HEK293 (cell line): ENCODE measurements at regions not wholly inside any gene's neighbourhood (a gene's known extent, or its start where the extent isn't known, plus 50 kb on each side); places are given as distances from the start of the nearest gene placed in this dataset.

Experiments
- CTCF ChIA-PET: fragments of 350-600 bp; formaldehyde crosslinking; extraction: SDS; loops from one replicate; lab custom pipeline; 2021; ENCODE audit warnings: antibody characterized with exemption; lab: Yijun Ruan, JAX
- POLR2A ChIA-PET: fragments of 300-600 bp; formaldehyde crosslinking; extraction: SDS; loops from one replicate; lab custom pipeline; 2020; ENCODE audit warnings: antibody characterized with exemption, inconsistent platforms; lab: Yijun Ruan, JAX
- H3K27ac ChIP-seq: fragments of 200-500 bp; sonication (Bioruptor generic); 2 replicates; pipeline ENCODE4 v1.5.1; 2014; ENCODE audit warnings: low read depth, low read length, control low read depth, inconsistent platforms; ENCODE audit errors: extremely low read depth
- H3K36me3 ChIP-seq, 2 experiments: fragments of 200-500 bp in 1 of 2; sonication (Bioruptor generic) in 1 of 2; 1 replicate in 1 of 2; 2 replicates in 1 of 2; pipeline ENCODE4 v1.5.1; 2014 to 2017; ENCODE audit warnings: inconsistent platforms in 2 of 2, low read length in 2 of 2; ENCODE audit not compliant: control insufficient read depth in 2 of 2, insufficient read depth in 1 of 2
- H3K4me1 ChIP-seq: fragments of 200-500 bp; sonication (Bioruptor generic); 2 replicates; pipeline ENCODE4 v1.5.1; 2014; ENCODE audit warnings: mild to moderate bottlenecking, low read length, inconsistent platforms; ENCODE audit not compliant: control insufficient read depth, insufficient read depth
- H3K4me3 ChIP-seq: 2 replicates; pipeline ENCODE4 v1.5.1; 2011; ENCODE audit warnings: low read depth, mild to moderate bottlenecking, control low read depth, low read length, moderate library complexity
- H3K9me3 ChIP-seq: fragments of 200-500 bp; sonication (Bioruptor generic); 2 replicates; pipeline ENCODE4 v1.5.1; 2014; ENCODE audit warnings: low read depth, low read length, inconsistent platforms; ENCODE audit not compliant: control insufficient read depth, insufficient read depth
- ATF2 ChIP-seq: fragments of 450-650 bp; formaldehyde crosslinking; IDR thresholded peaks from 2 replicates; pipeline ENCODE4 v1.5.1; 2016; ENCODE audit warnings: missing biosample characterization, missing genetic modification characterization, low read depth
- KLF9 ChIP-seq: fragments of 450-650 bp; formaldehyde crosslinking; IDR thresholded peaks from 2 replicates; pipeline ENCODE4 v1.5.1; 2016; ENCODE audit warnings: missing biosample characterization, missing genetic modification characterization, low read depth
- PBX3 ChIP-seq: sonication (generic); formaldehyde crosslinking; IDR thresholded peaks from 2 replicates; pipeline ENCODE4 v1.8.1; 2022; ENCODE audit warnings: mild to moderate bottlenecking, moderate library complexity, missing genetic modification reagents
- REPIN1 ChIP-seq: fragments of 450-650 bp; formaldehyde crosslinking; IDR thresholded peaks from 2 replicates; pipeline ENCODE4 v1.5.1; 2017; ENCODE audit warnings: missing biosample characterization, missing genetic modification characterization, low read depth
- SCRT2 ChIP-seq: fragments of 450-650 bp; formaldehyde crosslinking; IDR thresholded peaks from 2 replicates; pipeline ENCODE4 v1.5.1; 2016; ENCODE audit warnings: missing biosample characterization, missing genetic modification characterization
- ZBTB20 ChIP-seq: fragments of 450-650 bp; formaldehyde crosslinking; IDR thresholded peaks from 2 replicates; pipeline ENCODE4 v1.5.1; 2016; ENCODE audit warnings: missing biosample characterization, missing genetic modification characterization
- ZFP69B ChIP-seq: fragments of 450-650 bp; formaldehyde crosslinking; IDR thresholded peaks from 2 replicates; pipeline ENCODE4 v1.5.1; 2016; ENCODE audit warnings: missing biosample characterization, missing genetic modification characterization
- ZNF10 ChIP-seq: fragments of 450-650 bp; formaldehyde crosslinking; IDR thresholded peaks from 2 replicates; pipeline ENCODE4 v1.5.1; 2017; ENCODE audit warnings: missing biosample characterization, missing genetic modification characterization
- ZNF138 ChIP-seq: fragments of 450-650 bp; formaldehyde crosslinking; IDR thresholded peaks from 2 replicates; pipeline ENCODE4 v1.5.1; 2016; ENCODE audit warnings: missing biosample characterization, missing genetic modification characterization, borderline replicate concordance
- ZNF146 ChIP-seq: fragments of 450-650 bp; formaldehyde crosslinking; IDR thresholded peaks from 2 replicates; pipeline ENCODE4 v1.5.1; 2016; ENCODE audit warnings: missing biosample characterization, missing genetic modification characterization
- ZNF169 ChIP-seq: fragments of 450-650 bp; formaldehyde crosslinking; IDR thresholded peaks from 2 replicates; pipeline ENCODE4 v1.5.1; 2016; ENCODE audit warnings: missing biosample characterization, missing genetic modification characterization
- ZNF266 ChIP-seq: fragments of 450-650 bp; formaldehyde crosslinking; IDR thresholded peaks from 2 replicates; pipeline ENCODE4 v1.5.1; 2016; ENCODE audit warnings: missing biosample characterization, missing genetic modification characterization, low read depth
- ZNF423 ChIP-seq: fragments of 450-650 bp; formaldehyde crosslinking; IDR thresholded peaks from 2 replicates; pipeline ENCODE4 v1.5.1; 2016; ENCODE audit warnings: missing biosample characterization, missing genetic modification characterization
- ZNF692 ChIP-seq: fragments of 450-650 bp; formaldehyde crosslinking; IDR thresholded peaks from 2 replicates; pipeline ENCODE4 v1.5.1; 2016; ENCODE audit warnings: missing biosample characterization, missing genetic modification characterization
- ZNF843 ChIP-seq: fragments of 450-650 bp; formaldehyde crosslinking; IDR thresholded peaks from 2 replicates; pipeline ENCODE4 v1.5.1; 2016; ENCODE audit warnings: missing biosample characterization, missing genetic modification characterization
- ZSCAN23 ChIP-seq: fragments of 450-650 bp; formaldehyde crosslinking; IDR thresholded peaks from 2 replicates; pipeline ENCODE4 v1.5.1; 2016; ENCODE audit warnings: missing biosample characterization, missing genetic modification characterization

GRCh38 chr12:115355301-115355700 lies 671.3 kb upstream of the TBX3 start:
- no peaks in the 10 kb centered on the region for H3K36me3 ChIP-seq
- H3K4me3 ChIP-seq, result no peak overlapping the region
- H3K4me1 ChIP-seq, result no peaks in the 10 kb centered on the region
- no peak overlapping the region for H3K27ac ChIP-seq
- ChIA-PET CTCF (interaction anchor here (0.7 kb wide), 1 partner anchor 15 kb away, joined by 3 read pairs; no protein-coding TSS in a partner anchor), POLR2A (no interaction called here)
- no peaks in the 10 kb centered on the region for H3K9me3 ChIP-seq
- TF ChIP-seq ZNF266, result no peak

- Histone ChIP-seq H3K36me3 (no peaks in the 10 kb centered on the region), H3K4me3 (no peak overlapping the region), H3K27ac (no peak overlapping the region), H3K9me3 (no peaks in the 10 kb centered on the region), H3K4me1 (no peaks in the 10 kb centered on the region)
- CTCF ChIA-PET, result no interaction called here
- TF ChIP-seq ZNF10 (tag by site-specific recombination) (no peak), ZBTB20 (tag by site-specific recombination) (0 out of 2 replicates have a peak, but pooled peaks have one; percentile 21), ZFP69B (tag by site-specific recombination) (peak; percentile 78), ZNF692 (peak; percentile 94)
- POLR2A ChIA-PET, result no interaction called here
Measured at GRCh38 chr12:115354007-115354890, 670.3 kb upstream of the TBX3 start.

- H3K4me3 ChIP-seq, result no peak overlapping the region
- CTCF ChIA-PET, result no interaction called here
- TF ChIP-seq ZNF169 (no peak), ATF2 (tag by site-specific recombination) (peak; percentile 82), ZSCAN23 (no peak)
- TF ChIP-seq, all 188 proteins: peak for 1
- no peaks in the 10 kb centered on the region for H3K4me1 ChIP-seq
- no peaks in the 10 kb centered on the region for H3K9me3 ChIP-seq
- POLR2A ChIA-PET, result no interaction called here
- H3K36me3 ChIP-seq, result no peaks in the 10 kb centered on the region
- H3K27ac ChIP-seq, result no peak overlapping the region
Measured at GRCh38 chr12:115353467-115353866, 669.5 kb upstream of the TBX3 start.

GRCh38 chr12:115351514-115352077 lies 667.6 kb upstream of the TBX3 start:
- Histone ChIP-seq H3K4me1 (no peaks in the 10 kb centered on the region), H3K9me3 (no peaks in the 10 kb centered on the region), H3K27ac (no peak overlapping the region), H3K36me3 (no peaks in the 10 kb centered on the region), H3K4me3 (no peak overlapping the region)
- POLR2A ChIA-PET, result no interaction called here
- no peak for TF ChIP-seq ZNF146 (tag by site-specific recombination)
- TF ChIP-seq ZNF423 (tag by site-specific recombination), result no peak
- no peak for TF ChIP-seq ZNF843 (tag by site-specific recombination)
- TF ChIP-seq ZNF138 (tag by site-specific recombination), result no peak
- TF ChIP-seq KLF9 (tag by site-specific recombination), result no peak
- TF ChIP-seq PBX3 (CRISPR knock-in tag), result no peak
- 0 out of 2 replicates have a peak, but pooled peaks have one; percentile 17 for TF ChIP-seq SCRT2 (tag by site-specific recombination)
- TF ChIP-seq ATF2 (tag by site-specific recombination), result peak; percentile 84
- no peak for TF ChIP-seq REPIN1 (tag by site-specific recombination)
- CTCF ChIA-PET, result no interaction called here
